H9 (cell line): ENCODE measurements at regions not wholly inside any gene's neighbourhood (a gene's known extent, or its start where the extent isn't known, plus 50 kb on each side); places are given as distances from the start of the nearest gene placed in this dataset.

Experiments
- DNase-seq: peaks from one replicate; pipeline ENCODE4 v3.0.0-alpha.2; 2017
- H2AFZ ChIP-seq: one replicate; pipeline ENCODE4 v1.6.1; 2013; ENCODE audit warnings: mild to moderate bottlenecking, low read length, control low read depth, moderate library complexity
- H2AK5ac ChIP-seq: 2 replicates; pipeline ENCODE4 v1.6.1; 2013; ENCODE audit warnings: low read length, control low read depth, mixed read lengths; ENCODE audit not compliant: insufficient read length
- H2BK120ac ChIP-seq: one replicate; pipeline ENCODE4 v1.6.1; 2013; ENCODE audit warnings: low read depth, mild to moderate bottlenecking, low read length, control low read depth, inconsistent platforms; ENCODE audit not compliant: poor library complexity, severe bottlenecking
- H2BK12ac ChIP-seq: 2 replicates; pipeline ENCODE4 v1.6.1; 2013; ENCODE audit warnings: low read length, control low read depth, mixed read lengths, low read depth; ENCODE audit not compliant: insufficient read length
- H2BK15ac ChIP-seq: 2 replicates; pipeline ENCODE4 v1.6.1; 2013; ENCODE audit warnings: low read depth, low read length, control low read depth
- H2BK20ac ChIP-seq: one replicate; pipeline ENCODE4 v1.6.1; 2013; ENCODE audit warnings: low read depth, mild to moderate bottlenecking, low read length, control low read depth, inconsistent platforms; ENCODE audit not compliant: poor library complexity, severe bottlenecking
- H2BK5ac ChIP-seq: 2 replicates; pipeline ENCODE4 v1.6.1; 2013; ENCODE audit warnings: low read length, control low read depth, mixed read lengths; ENCODE audit not compliant: insufficient read length
- H3K14ac ChIP-seq: 2 replicates; pipeline ENCODE4 v1.6.1; 2013; ENCODE audit warnings: low read length, control low read depth; ENCODE audit not compliant: insufficient read depth
- H3K18ac ChIP-seq: 2 replicates; pipeline ENCODE4 v1.6.1; 2013; ENCODE audit warnings: low read depth, mild to moderate bottlenecking, mixed read lengths, low read length, control low read depth; ENCODE audit not compliant: insufficient read length
- H3K23ac ChIP-seq: 2 replicates; pipeline ENCODE4 v1.6.1; 2013; ENCODE audit warnings: low read length, control low read depth, mixed read lengths, low read depth; ENCODE audit not compliant: insufficient read length
- H3K23me2 ChIP-seq: 2 replicates; pipeline ENCODE4 v1.6.1; 2013; ENCODE audit warnings: low read depth, mild to moderate bottlenecking, mixed read lengths, low read length, control low read depth; ENCODE audit not compliant: insufficient read length, poor library complexity, severe bottlenecking
- H3K27ac ChIP-seq: 2 replicates; pipeline ENCODE4 v1.5.1; 2013; ENCODE audit warnings: low read length, control low read depth, mixed read lengths, low read depth; ENCODE audit not compliant: insufficient read length
- H3K27me3 ChIP-seq: 2 replicates; pipeline ENCODE4 v1.6.1; 2013; ENCODE audit warnings: low read length, control low read depth, inconsistent platforms; ENCODE audit not compliant: insufficient read depth
- H3K4ac ChIP-seq: 2 replicates; pipeline ENCODE4 v1.6.1; 2013; ENCODE audit warnings: low read depth, mild to moderate bottlenecking, control low read depth, inconsistent platforms, low read length, moderate library complexity
- H3K4me1 ChIP-seq: 2 replicates; pipeline ENCODE4 v1.6.1; 2013; ENCODE audit warnings: low read length, control low read depth, inconsistent platforms; ENCODE audit not compliant: insufficient read depth
- H3K4me2 ChIP-seq: 2 replicates; pipeline ENCODE4 v1.6.1; 2013; ENCODE audit warnings: low read length, control low read depth, mixed read lengths; ENCODE audit not compliant: insufficient read length, insufficient read depth
- H3K56ac ChIP-seq: 2 replicates; pipeline ENCODE4 v1.6.1; 2013; ENCODE audit warnings: low read depth, mild to moderate bottlenecking, mixed read lengths, low read length, control low read depth; ENCODE audit not compliant: insufficient read length
- H3K79me1 ChIP-seq: 2 replicates; pipeline ENCODE4 v1.6.1; 2013; ENCODE audit warnings: low read depth, mild to moderate bottlenecking, moderate library complexity, low read length, control low read depth, inconsistent platforms; ENCODE audit not compliant: insufficient read depth, poor library complexity, severe bottlenecking
- H3K79me2 ChIP-seq: 2 replicates; pipeline ENCODE4 v1.6.1; 2013; ENCODE audit warnings: low read length, control low read depth, inconsistent platforms; ENCODE audit not compliant: insufficient read depth
- H3K9ac ChIP-seq: 2 replicates; pipeline ENCODE4 v1.6.1; 2013; ENCODE audit warnings: low read length, control low read depth, mixed read lengths; ENCODE audit not compliant: insufficient read length; ENCODE audit errors: extremely low read depth
- H3K9me3 ChIP-seq: one replicate; pipeline ENCODE4 v1.6.1; 2013; ENCODE audit warnings: low read depth, low read length, inconsistent platforms; ENCODE audit not compliant: control insufficient read depth
- H3T11ph ChIP-seq: one replicate; pipeline ENCODE4 v1.6.1; 2013; ENCODE audit warnings: mild to moderate bottlenecking, low read length, control low read depth, inconsistent platforms
- H4K20me1 ChIP-seq: one replicate; pipeline ENCODE4 v1.6.1; 2013; ENCODE audit not compliant: control insufficient read depth, insufficient read length, insufficient read depth
- H4K5ac ChIP-seq: 2 replicates; pipeline ENCODE4 v1.6.1; 2013; ENCODE audit warnings: low read depth, mild to moderate bottlenecking, mixed read lengths, low read length, control low read depth; ENCODE audit not compliant: insufficient read length
- H4K8ac ChIP-seq: replicated peaks from 2 replicates; pipeline ENCODE4 v1.6.1; 2013; ENCODE audit warnings: low read length, control low read depth, mixed read lengths, low read depth; ENCODE audit not compliant: insufficient read length
- H4K91ac ChIP-seq: 2 replicates; pipeline ENCODE4 v1.6.1; 2013; ENCODE audit warnings: low read depth, mild to moderate bottlenecking, moderate library complexity, mixed read lengths, low read length, control low read depth; ENCODE audit not compliant: insufficient read length
- H3K27ac Mint-ChIP-seq, 3 experiments: 2 replicates in 2 of 3; 3 replicates in 1 of 3; pipeline ENCODE4 v1.8.0; 2020 to 2021; ENCODE audit warnings: mixed read lengths in 3 of 3, mild to moderate bottlenecking in 1 of 3, moderate library complexity in 1 of 3
- H3K27me3 Mint-ChIP-seq: 2 replicates; pipeline ENCODE4 v1.8.0; 2021; ENCODE audit warnings: low read depth, mild to moderate bottlenecking, moderate library complexity, mixed read lengths
- H3K36me3 Mint-ChIP-seq, 3 experiments: 2 replicates in 2 of 3; 3 replicates in 1 of 3; pipeline ENCODE4 v1.8.0; 2020 to 2021; ENCODE audit warnings: low read depth in 3 of 3, mixed read lengths in 3 of 3; ENCODE audit not compliant: insufficient read depth in 1 of 3
- H3K4me1 Mint-ChIP-seq, 2 experiments: 2 replicates each; pipeline ENCODE4 v1.8.0; 2020; ENCODE audit warnings: mixed read lengths in 2 of 2
- H3K4me3 Mint-ChIP-seq, 2 experiments: 2 replicates in 1 of 2; 3 replicates in 1 of 2; pipeline ENCODE4 v1.8.0; 2020 to 2021; ENCODE audit warnings: mild to moderate bottlenecking in 2 of 2, mixed read lengths in 2 of 2, moderate library complexity in 1 of 2
- H3K9me3 Mint-ChIP-seq, 2 experiments: 2 replicates in 1 of 2; 3 replicates in 1 of 2; pipeline ENCODE4 v1.8.0; 2020; ENCODE audit warnings: mild to moderate bottlenecking in 2 of 2, mixed read lengths in 2 of 2, moderate library complexity in 1 of 2
- CTCF ChIP-seq: fragments of 200-600 bp; sonication (generic); conservative IDR thresholded peaks from 3 replicates; pipeline ENCODE4 v1.8.0; 2021; ENCODE audit warnings: antibody characterized with exemption, mild to moderate bottlenecking
- WGBS: extraction: QIAGEN DNeasy Blood & Tissue Kit; methylation state at CpG from one replicate; pipeline ENCODE4 v1.1.7; 2013; ENCODE audit warnings: missing lambda C conversion rate, low lambda C conversion rate, mixed read lengths; ENCODE audit not compliant: insufficient read length; ENCODE audit errors: extremely low coverage; 5-methylcytosine and 5-hydroxymethylcytosine counted together

- Histone ChIP-seq H4K5ac (no peak overlapping the region), H2BK20ac (no peak overlapping the region), H3K4ac (no peak overlapping the region), H3K56ac (no peak overlapping the region), H3K27me3 (no peaks in the 10 kb centered on the region), H3K79me1 (no peaks in the 10 kb centered on the region), H4K91ac (no peak overlapping the region), H3T11ph (no peak overlapping the region), H2BK120ac (no peak overlapping the region), H3K23me2 (no peaks in the 10 kb centered on the region), H3K9me3 (no peaks in the 10 kb centered on the region), H2BK15ac (no peak overlapping the region), H3K14ac (no peak overlapping the region), H2AFZ (no peak overlapping the region), H3K23ac (no peak overlapping the region), H3K4me1 (no peaks in the 10 kb centered on the region), H3K79me2 (no peaks in the 10 kb centered on the region), H4K8ac (no peak overlapping the region), H3K4me2 (no peak overlapping the region), H3K9ac (no peak overlapping the region), H3K27ac (no peak overlapping the region), H3K18ac (no peak overlapping the region), H4K20me1 (no peaks in the 10 kb centered on the region), H2BK5ac (no peak overlapping the region), H2BK12ac (no peak overlapping the region), H2AK5ac (no peak overlapping the region)
- TF ChIP-seq CTCF: no peak
- no peaks in the 10 kb centered on the region; a peak in 1 of 5 replicates for H3K9me3 Mint-ChIP-seq
- no peak overlapping the region for H3K4me3 Mint-ChIP-seq
- DNase-seq: no peak
- H3K4me1 Mint-ChIP-seq: no peaks in the 10 kb centered on the region
- H3K27ac Mint-ChIP-seq: no peak overlapping the region
- 0 out of 7 replicates have a peak, but pooled peaks cover 0 to 3% (median 2%) of the 10 kb centered on the region in 3 experiments for H3K36me3 Mint-ChIP-seq
- WGBS: no CpG with 5 or more reads among the region's 2 CpGs
- no peaks in the 10 kb centered on the region for H3K27me3 Mint-ChIP-seq
Observed at GRCh38 chr13:88601949-88602348, 930.8 kb downstream of the SLITRK5 start.
